GM19452 (cell line): ENCODE measurements at regions not wholly inside any gene's neighbourhood (a gene's known extent, or its start where the extent isn't known, plus 50 kb on each side); places are given as distances from the start of the nearest gene placed in this dataset.
"Not testable (repeated sequence)": the region's sequence is repeated elsewhere in the genome, so short reads cannot be mapped to it uniquely, and the experiment has no call there.

Experiments
- ATAC-seq: cut with Tn5 transposase; IDR thresholded peaks from one replicate; pipeline ENCODE4 v1.9.1; 2021; ENCODE audit not compliant: unreplicated experiment

- no peak for ATAC-seq
Measured at GRCh38 chr1:212495766-212496494, 63.2 kb downstream of the NENF start.

GRCh38 chr1:212496682-212497081 lies 64.0 kb downstream of the NENF start:
- no peak for ATAC-seq

- no peak for ATAC-seq
Measured at GRCh38 chr1:212497553-212497952, 64.8 kb downstream of the NENF start.

- ATAC-seq = no peak
Measured at GRCh38 chr1:212498283-212499040, 65.7 kb downstream of the NENF start.

GRCh38 chr1:212500351-212500750 lies 67.6 kb downstream of the NENF start:
- ATAC-seq = no peak

- no peak for ATAC-seq
Measured at GRCh38 chr1:212500983-212501382, 68.3 kb downstream of the NENF start.

- no peak for ATAC-seq
Measured at GRCh38 chr1:212503714-212504113, 71.0 kb downstream of the NENF start.

- no peak for ATAC-seq
Measured at GRCh38 chr1:212504171-212504803, 71.6 kb downstream of the NENF start.

- ATAC-seq = no peak
Measured at GRCh38 chr1:212506666-212507065, 73.9 kb downstream of the NENF start.

GRCh38 chr1:212507369-212507768 lies 74.6 kb downstream of the NENF start:
- no peak for ATAC-seq

- ATAC-seq = no peak
Measured at GRCh38 chr1:212512816-212513559, 80.3 kb downstream of the NENF start.

- no peak for ATAC-seq
Measured at GRCh38 chr1:212513586-212513985, 80.9 kb downstream of the NENF start.

- ATAC-seq = no peak
Measured at GRCh38 chr1:212514056-212514614, 81.4 kb downstream of the NENF start.

GRCh38 chr1:212514782-212515181 lies 82.1 kb downstream of the NENF start:
- ATAC-seq = no peak

GRCh38 chr1:212515329-212515760 lies 82.6 kb downstream of the NENF start:
- ATAC-seq = no peak

GRCh38 chr1:212516012-212516411 lies 83.3 kb downstream of the NENF start:
- not testable (repeated sequence) for ATAC-seq

GRCh38 chr1:212518188-212519054 lies 85.7 kb downstream of the NENF start:
- no peak for ATAC-seq

GRCh38 chr1:212519131-212519530 lies 86.4 kb downstream of the NENF start:
- ATAC-seq = no peak

- no peak for ATAC-seq
Measured at GRCh38 chr1:212520299-212520698, 87.6 kb downstream of the NENF start.

- ATAC-seq = no peak
Measured at GRCh38 chr1:212520746-212521145, 87.8 kb upstream of the ATF3 start.
